8988T (cell line): ENCODE measurements at regions not wholly inside any gene's neighbourhood (a gene's known extent, or its start where the extent isn't known, plus 50 kb on each side); places are given as distances from the start of the nearest gene placed in this dataset.
"Not testable (repeated sequence)": the region's sequence is repeated elsewhere in the genome, so short reads cannot be mapped to it uniquely, and the experiment has no call there.

Experiments used
- DNase-seq: peaks from one replicate; pipeline ENCODE4 v3.0.0; 2011

DNA sequence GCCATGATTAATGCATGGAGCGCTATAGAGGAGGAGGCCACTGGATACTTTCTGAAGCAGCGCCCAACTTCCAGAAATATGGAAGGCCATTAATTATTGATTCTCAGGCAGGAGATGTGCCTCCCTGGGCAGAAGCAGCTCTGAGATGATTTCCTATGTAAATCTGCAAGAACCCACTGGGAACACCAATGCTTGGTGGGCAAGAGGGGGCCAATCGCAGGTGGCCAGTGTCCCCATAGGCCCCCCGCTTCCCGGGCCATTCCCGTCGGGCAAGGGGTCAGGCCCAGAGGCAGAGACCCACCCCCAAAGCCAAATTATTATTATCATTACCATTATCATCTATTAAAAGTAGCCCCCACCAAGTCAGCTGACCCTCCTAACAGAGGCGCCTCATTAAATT, 288.0 kb upstream of the TLE3 start:
- DNase-seq = no peak

- DNase-seq = no peak
These were observed 287.3 kb upstream of the TLE3 start for GRCh38 chr15:70385052-70385451.

- no peak for DNase-seq
These were observed 286.1 kb upstream of the TLE3 start for GRCh38 chr15:70383856-70384255.

DNA sequence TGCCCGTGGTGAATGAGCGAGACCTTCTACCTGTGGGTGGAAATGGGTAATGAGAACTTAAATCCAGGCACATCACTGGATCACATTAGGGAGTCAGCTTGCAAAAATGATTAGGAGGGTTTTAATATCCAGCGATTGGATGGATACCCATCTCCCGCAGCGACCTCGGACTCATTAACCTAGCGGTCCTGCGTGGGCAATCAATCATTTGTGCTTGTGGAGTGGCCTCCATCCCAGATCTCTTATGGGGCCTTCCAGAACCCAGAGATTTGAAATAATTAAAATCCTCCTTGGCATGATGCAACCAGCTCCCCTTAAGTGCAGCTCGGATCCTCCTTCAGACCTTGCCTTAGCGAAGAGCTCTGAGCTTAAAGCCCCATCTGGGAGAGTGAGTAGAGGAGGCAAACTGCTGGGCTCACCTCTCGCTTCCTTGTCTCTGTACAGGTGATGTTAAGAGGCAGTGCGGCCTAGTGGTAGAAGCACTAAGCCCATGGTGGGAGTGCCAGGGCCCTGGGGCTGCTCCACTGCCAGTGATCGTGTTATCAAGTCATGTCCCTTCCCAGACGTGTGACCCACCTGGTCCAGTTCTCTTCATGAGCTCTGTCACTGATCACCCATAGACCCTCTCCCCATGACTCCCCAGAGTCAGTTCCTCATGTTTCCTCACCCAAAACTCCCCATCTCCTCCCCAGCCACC, 285.2 kb upstream of the TLE3 start:
- DNase-seq = no peak

DNA sequence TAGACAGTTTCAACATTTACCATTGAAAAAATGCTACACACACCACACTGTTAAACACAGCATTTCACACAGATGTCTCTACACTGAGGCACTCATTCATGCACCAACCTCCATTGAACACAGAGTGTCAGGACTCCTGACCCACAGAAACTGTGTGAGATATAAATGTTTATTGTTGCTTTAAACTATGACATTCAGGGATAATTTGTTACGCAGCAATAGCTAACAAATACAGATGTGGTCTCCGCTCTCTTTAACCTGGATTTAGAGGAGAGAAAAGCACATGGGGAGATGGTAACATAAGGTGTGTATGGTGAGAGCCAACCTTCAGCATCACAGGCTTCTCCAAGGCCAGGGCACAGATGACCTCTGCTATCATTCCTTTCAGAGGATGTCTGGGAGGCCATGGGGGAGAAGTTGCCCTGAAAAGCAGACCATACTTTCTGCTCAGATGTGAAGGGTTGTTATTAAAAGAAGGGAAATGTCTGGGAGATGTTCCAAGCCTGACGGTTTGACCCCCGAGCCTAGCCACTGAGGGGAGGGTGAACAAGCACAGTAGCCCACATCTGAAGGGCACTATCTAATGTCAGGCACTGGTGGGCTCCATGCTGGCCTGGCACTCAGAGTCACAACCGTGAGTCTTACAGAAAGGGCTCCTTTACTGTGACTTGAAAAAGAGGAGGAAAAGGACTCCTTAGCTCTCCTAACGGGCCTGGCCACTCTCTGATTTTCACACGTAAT, 284.5 kb upstream of the TLE3 start:
- no peak for DNase-seq

DNA sequence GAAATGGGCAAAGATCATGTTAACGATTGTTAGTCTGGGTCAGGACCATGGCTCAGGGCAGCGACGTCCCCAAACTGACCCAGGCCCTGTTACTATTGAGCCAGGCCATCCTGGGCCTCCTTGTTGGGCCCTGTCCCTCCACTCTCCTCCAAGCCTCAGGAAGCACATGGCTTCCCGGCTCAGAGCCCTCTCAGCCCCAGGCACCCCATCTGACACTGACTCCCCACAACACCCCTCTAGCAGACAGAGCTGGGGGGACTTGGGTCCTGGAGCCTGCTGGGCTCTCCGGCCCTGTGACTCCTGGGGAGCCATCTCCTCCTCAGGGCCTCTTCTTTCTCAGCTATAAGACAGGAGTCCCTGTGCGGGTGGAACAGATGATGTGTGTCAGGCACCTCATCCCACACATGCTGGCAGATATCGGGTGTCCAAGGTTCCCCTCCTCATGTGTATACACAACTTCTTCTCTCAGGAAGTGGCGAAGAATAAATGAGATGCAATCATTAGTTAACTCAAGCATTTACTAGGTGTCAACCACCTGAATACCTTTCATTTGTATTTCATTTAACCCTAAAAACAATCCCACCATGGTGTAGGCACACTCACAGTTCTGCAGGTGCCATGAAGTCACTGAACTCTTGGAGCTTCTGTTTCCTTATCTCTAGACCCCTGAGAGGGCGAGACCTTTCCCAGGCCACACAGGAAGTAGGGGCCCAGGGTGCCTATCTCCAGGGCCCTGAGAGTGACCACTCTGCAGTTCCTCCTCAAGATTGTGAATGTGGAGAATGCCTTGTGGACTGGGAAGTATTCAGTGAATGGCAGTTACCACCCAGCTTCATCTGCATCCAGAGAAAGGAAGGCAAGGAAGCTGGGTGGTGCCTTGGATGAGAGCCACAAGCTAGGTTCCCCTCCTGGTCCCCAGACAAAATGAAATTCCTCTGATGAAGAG, 282.5 kb upstream of the TLE3 start:
- DNase-seq = no peak

DNA sequence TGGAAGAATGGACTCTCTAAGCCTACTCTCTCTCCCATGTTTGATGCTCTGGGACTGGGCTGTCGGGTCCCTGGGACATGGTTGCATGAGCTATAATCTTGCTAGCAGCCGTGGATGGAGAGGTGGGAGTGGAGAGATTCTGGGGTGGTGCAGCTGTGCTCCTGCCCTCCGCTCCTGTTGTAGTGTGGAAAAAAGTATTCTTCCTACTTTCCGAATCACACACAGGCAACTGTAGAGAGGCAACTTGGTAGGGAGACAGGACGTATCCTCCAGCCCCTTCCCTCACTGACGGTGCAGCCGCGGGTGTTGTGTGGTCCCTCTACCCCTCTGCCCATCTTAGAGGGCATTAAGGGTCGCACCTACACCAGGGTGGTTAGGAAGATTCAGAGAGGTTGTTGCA, 281.4 kb upstream of the TLE3 start:
- DNase-seq = no peak

DNA sequence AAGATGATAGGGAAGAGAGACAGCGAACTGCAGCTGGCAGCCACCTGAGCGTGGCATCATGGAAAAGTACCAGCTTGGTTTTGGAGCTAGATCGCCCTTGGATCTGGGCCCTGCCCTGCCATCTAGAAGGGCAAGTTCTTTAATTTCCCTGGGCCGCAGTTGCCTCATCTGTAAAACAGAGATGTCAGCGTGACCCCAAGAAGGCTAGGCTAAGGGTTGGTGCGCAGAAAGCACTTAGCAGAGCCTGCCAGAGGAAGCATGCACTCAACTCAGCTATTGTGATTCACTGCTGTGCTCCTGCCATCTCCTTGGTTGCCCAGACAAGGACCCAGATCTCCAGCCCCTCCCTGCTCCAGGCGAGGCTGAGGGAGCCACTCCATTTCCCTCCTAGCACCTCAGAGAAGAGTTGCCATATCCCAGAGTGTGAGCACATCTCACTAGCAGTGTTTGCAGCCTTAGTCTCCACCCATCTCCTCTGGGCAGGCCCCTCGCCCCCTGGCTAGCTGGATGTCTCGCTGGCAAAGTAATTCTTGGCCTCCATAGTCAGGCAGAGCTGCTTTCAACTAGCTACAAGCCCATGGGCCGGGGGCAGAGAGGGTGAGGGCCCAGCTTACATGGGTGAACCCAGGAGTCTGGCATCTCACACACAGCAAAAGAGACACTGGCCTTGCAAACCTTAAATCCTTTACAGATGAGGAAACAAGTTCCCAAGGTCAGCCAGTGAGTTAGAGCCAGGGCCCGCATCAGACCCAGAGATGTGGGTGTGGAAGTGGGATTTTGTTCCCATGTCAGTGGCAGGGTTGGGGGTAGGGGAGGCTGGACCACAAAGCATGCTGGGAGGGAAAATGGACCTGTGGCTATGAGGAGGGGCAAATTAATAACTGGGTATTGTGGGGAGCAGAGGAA, 280.7 kb upstream of the TLE3 start:
- DNase-seq = no peak

GRCh38 chr15:70376929-70377691, 279.4 kb upstream of the TLE3 start:
- DNase-seq = no peak

- no peak for DNase-seq
These were observed 278.6 kb upstream of the TLE3 start for GRCh38 chr15:70376031-70376928.

- DNase-seq = no peak
These were observed 277.9 kb upstream of the TLE3 start for GRCh38 chr15:70375586-70375985.

DNA sequence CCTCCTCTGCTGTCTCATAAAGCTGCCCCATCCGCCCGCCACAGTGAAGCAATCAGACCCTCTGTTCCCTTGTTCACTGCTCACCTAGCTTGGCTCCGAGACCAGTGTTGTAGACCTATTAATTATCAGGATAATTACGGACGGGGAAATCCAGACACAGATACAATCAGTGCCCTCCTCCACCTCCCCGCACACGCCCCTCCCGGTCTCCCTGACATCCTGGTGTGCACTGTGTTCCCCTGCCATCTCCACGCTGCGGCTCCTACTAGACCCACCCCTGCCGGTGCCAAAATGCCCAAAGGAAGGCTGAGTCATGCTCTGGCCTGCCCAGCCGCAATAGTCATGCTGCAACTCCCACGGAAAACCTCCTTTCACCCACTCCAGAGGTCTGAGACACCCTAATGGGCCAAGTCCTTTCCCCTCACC, 277.3 kb upstream of the TLE3 start:
- no peak for DNase-seq

DNA sequence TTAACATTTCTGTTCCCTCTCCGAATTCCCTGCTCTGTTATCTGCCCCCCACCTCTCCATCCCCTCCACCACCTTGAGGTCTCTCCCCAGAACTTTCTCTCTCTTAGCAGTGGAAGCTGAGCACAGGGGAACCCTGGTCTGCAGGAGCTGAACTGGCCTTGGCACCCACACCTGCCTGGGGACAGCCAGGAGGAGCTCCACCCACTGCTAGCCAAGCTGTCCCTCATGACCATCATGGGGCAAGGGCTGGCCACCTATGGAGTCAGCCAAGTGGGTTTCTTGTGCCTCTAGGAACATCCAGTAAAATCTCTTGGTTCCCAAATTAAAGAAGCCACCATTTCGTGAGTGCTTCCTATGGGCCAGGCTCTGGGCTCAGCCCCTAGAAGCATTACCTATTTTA, 276.4 kb upstream of the TLE3 start:
- DNase-seq = no peak

GRCh38 chr15:70373439-70373838, 275.7 kb upstream of the TLE3 start:
- not testable (repeated sequence) for DNase-seq

DNA sequence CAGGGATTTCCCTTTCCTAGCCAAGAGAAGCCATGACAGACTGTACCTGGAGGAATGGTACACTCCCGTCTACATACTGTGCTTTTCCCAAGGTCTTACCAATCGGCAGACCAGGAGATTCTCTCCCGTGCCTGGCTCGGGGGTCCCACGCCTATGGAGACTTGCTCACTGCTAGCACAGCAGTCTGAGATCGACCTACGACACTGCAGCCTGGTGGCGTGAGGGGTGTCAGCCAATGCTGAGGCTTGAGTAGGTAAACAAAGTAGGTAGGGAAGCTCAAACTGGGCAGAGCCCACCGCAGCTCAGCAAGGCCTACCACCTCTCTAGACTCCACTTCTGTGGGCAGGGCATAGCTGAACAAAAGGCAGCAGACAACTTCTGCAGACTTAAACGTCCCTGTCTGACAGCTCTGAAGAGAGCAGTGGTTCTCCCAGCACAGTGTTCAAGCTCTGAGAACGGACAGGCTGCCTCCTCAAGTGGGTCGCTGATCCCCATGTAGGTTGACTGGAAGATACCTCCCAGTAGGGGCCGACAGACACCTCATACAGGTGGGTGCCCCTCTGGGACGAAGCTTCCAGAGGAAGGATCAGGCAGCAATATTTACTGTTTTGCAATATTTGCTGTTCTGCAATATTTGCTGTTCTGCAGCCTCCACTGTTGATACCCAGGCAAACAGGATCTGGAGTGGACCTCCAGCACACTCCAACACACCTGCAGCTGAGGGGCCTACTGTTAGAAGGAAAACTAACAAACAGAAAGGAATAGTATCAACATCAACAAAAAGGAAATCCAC, 270.4 kb upstream of the TLE3 start:
- not testable (repeated sequence) for DNase-seq

GRCh38 chr15:70364023-70364422, 266.3 kb upstream of the TLE3 start:
- DNase-seq = not testable (repeated sequence)

- peak; percentile 55 for DNase-seq
These were observed 265.2 kb upstream of the TLE3 start for GRCh38 chr15:70362886-70363285.

GRCh38 chr15:70362350-70362749, 264.6 kb upstream of the TLE3 start:
- no peak for DNase-seq

GRCh38 chr15:70361891-70362290, 264.2 kb upstream of the TLE3 start:
- no peak for DNase-seq

DNA sequence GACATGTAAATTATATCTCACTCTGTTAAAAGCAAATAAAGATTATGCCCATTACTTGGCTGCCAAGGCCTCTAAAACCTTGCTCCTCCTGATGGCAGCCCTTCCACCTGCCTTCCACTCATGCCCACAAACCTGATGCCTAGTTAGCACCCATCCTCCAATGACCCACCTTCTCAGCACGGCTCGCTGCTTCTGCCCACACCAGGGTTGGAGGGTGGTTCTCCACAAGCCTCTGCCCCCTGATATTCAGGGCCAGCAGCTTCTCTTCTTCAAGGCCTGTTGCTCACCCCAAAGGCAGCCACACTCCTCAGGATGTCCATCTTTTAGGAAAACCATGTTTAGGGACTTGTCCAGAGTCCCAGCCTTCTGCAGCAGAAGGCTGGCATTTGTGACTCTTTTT, 263.4 kb upstream of the TLE3 start:
- DNase-seq = no peak
